C4-2B (cell line): ENCODE measurements at regions not wholly inside any gene's neighbourhood (a gene's known extent, or its start where the extent isn't known, plus 50 kb on each side); places are given as distances from the start of the nearest gene placed in this dataset.

Source experiments
- H3K27ac ChIP-seq: fragments of 450-650 bp; 2 replicates; pipeline ENCODE4 v1.5.1; 2017
- ZFX ChIP-seq: fragments of 450-650 bp; IDR thresholded peaks from 2 replicates; pipeline ENCODE4 v1.6.1; 2017
- TF ChIP-seq, protein P1 (sequence below): fragments of 450-650 bp; conservative IDR thresholded peaks from 2 replicates; pipeline ENCODE4 v1.5.1; 2017; ENCODE audit warnings: mild to moderate bottlenecking

DNA sequence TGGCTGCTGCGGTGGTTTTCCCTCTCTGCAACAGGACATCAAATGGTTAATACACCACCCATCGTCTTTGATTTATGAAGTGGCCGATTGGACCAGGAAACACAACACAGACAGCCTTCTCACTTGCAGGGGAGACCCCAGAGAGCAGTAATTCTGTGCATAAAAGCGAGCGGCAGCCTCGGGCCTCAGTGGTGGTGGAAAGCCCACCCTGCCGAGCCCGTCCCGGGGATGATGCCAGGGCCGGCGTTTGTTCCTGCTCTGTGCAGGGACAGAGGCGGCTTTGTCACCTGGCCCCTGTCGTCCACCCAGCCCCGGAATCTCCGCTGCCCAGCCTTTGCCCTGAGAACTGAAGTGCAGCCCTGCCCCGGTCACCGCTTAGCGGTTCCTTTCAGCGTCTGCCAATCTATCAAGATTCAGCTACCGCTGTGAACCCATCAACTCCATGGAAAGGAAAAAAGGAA is 184.4 kb downstream of the TSHZ3 start:
- no peak for TF ChIP-seq ZFX
- TF ChIP-seq, protein P1, sequence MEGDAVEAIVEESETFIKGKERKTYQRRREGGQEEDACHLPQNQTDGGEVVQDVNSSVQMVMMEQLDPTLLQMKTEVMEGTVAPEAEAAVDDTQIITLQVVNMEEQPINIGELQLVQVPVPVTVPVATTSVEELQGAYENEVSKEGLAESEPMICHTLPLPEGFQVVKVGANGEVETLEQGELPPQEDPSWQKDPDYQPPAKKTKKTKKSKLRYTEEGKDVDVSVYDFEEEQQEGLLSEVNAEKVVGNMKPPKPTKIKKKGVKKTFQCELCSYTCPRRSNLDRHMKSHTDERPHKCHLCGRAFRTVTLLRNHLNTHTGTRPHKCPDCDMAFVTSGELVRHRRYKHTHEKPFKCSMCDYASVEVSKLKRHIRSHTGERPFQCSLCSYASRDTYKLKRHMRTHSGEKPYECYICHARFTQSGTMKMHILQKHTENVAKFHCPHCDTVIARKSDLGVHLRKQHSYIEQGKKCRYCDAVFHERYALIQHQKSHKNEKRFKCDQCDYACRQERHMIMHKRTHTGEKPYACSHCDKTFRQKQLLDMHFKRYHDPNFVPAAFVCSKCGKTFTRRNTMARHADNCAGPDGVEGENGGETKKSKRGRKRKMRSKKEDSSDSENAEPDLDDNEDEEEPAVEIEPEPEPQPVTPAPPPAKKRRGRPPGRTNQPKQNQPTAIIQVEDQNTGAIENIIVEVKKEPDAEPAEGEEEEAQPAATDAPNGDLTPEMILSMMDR: no peak
- H3K27ac ChIP-seq: no peak overlapping the region

- TF ChIP-seq, protein P1: no peak
- TF ChIP-seq ZFX: no peak
- H3K27ac ChIP-seq: no peak overlapping the region
These were observed 188.8 kb downstream of the TSHZ3 start for GRCh38 chr19:31160336-31160926.

DNA sequence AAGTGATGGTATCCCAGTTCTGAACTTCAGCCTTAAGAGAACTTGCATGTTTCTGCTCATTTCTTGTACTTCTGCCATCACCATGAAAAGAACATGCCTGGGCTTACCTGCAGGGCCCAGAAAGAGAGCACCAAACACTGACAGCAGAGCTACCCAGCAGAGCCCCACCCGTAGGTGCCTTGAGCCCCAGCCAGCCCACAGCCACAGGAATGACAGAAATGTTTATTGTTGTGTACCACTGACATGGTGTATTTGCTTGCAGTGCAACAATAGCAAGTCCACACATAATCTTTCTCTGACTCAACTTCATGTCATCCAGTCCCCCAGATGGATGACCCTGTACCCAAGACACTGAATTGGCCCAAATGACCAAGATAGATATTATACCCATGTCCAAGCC is 195.2 kb downstream of the TSHZ3 start:
- TF ChIP-seq, protein P1: no peak
- no peak for TF ChIP-seq ZFX
- H3K27ac ChIP-seq: no peak overlapping the region

GRCh38 chr19:31152906-31153305 is 196.3 kb downstream of the TSHZ3 start:
- TF ChIP-seq, protein P1: no peak
- no peak for TF ChIP-seq ZFX
- H3K27ac ChIP-seq: no peak overlapping the region

DNA sequence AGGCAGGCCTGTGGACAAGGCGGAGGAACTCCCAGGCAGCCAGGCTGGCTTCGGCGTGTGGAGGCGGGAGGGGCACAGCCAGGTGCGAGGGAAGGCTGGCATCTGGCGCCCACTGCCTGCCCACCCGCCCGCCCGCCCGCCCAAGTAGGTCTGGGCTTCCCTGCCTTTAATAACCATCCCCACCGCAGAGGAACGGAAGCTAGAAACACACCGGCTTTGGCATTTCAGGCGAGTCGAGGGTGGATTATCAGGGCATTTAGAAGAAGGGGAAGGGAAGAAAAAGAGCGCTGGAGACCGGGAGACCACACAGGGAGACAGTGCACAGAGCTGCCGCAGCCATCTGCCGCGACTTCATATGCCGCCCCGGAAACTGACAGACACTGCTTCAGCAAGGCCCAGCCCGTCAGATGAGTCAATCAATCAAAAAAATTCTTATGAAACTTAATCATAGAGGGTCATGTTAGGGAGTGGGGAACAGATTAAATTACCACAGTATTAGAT is 199.7 kb downstream of the TSHZ3 start:
- H3K27ac ChIP-seq: no peak overlapping the region
- no peak for TF ChIP-seq ZFX
- TF ChIP-seq, protein P1: no peak

GRCh38 chr19:31148671-31149070 is 200.6 kb downstream of the TSHZ3 start:
- H3K27ac ChIP-seq: no peak overlapping the region
- TF ChIP-seq ZFX: no peak
- TF ChIP-seq, protein P1: no peak

DNA sequence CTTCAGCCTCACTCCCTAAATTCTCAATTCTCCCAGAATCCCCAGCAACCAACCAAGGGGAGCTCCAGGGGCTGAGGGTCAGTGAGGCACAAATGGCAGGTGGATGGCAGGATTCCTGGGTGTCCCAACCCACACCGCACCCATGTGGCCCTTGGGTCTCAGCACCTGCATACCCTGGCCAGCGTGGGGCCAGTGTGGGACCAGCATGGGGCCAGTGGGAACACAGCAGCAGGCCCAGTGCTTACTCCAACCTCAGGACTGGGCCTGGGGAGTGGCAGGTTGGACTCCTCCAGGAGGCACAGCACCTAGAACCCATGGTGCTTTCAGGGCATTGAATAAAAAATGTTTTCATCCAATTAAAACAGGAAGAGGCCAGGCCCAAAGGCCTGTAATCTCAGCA is 202.0 kb downstream of the TSHZ3 start:
- H3K27ac ChIP-seq: no peak overlapping the region
- TF ChIP-seq, protein P1: no peak
- no peak for TF ChIP-seq ZFX
